ENCODE measurements at regions not wholly inside any gene's neighbourhood (a gene's known extent, or its start where the extent isn't known, plus 50 kb on each side); places are given as distances from the start of the nearest gene placed in this dataset.
"Not testable (repeated sequence)": the region's sequence is repeated elsewhere in the genome, so short reads cannot be mapped to it uniquely, and the experiment has no call there.

GRCh38 chr5:35561396-35561795 lies 56.3 kb upstream of the SPEF2 start:
- DNase-seq (ENCODE audit: low read depth in 4 of 4, low spot score in 1 of 4): no peak

DNA sequence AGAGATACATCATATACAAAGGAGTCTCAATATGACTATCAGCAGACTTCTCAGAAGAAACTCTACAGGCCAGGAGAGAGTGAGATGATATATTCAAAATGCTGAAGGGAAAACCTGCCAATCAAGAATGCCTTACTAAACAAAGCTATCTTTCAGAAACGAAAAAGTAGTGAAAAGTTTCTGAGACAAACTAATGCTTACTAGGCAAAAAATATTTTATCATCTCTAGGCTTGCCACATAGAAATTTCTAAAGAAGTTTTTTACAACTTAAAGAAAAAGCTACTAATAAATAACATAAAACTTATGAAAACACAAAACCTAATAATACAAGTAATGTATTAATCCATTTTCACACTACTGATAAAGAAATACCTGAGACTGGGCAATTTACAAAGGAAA lies 59.9 kb upstream of the SPEF2 start:
- no peak for DNase-seq (ENCODE audit: low read depth in 4 of 4, low spot score in 1 of 4)

DNA sequence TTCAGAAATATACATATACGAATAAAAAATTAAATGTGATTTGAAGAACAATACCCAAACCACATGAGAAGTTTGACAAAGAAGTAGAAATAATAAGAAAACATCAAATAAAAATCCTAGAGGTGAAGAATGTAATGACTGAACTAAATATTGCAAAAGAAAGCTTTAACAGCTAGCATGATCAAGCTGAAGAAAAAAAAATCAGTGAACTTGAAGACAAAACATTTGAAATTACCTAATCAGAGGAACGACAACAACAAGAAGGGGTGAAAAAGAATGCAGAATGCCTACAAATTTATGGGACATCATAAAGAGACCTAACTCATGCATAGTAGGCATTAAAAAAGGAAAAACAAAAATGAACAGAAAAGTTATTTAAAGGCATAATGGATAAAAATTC lies 60.5 kb upstream of the SPEF2 start:
- DNase-seq (ENCODE audit: low read depth in 4 of 4, low spot score in 1 of 4): no peak

DNA sequence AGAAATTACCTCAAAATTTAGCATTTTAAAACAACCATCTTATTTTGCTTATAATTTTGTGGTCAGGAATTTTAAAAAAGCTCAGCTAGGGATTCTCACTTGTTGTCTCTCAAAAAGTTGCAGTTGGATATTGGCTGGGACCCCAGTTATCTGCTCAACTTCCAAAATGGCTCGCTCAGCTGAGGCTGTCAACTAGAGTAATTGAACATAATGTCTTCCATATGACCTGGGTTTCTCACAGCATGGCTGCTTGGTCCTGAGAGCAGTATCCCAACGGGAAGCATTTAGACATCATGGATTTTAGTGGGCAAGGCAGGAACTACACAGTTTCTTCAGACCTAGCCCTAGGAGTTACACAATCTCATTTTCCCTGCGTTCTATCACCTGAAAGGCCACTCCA lies 63.6 kb upstream of the SPEF2 start:
- no peak for DNase-seq (ENCODE audit: low read depth in 4 of 4, low spot score in 1 of 4)

DNA sequence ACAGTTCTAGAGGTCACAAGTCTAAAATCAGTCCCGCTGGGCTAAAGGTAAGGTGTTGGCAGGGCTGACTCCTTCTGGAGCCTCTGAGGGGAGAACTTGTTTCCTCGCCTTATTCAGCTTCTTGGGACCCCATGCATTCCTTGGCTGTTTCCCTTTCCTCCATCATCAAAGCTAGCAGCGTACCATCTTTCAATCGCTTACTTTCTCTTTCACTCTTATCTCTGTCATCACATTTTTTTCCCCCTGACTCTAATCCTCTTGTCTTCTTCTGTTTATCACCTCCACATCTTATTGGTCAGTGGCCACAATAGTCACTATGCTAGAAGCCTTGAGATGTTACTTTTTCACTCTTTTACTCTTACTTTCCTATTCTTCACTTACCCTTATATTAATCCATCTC lies 72.5 kb upstream of the SPEF2 start:
- no peak for DNase-seq (ENCODE audit: low read depth in 4 of 4, low spot score in 1 of 4)

DNA sequence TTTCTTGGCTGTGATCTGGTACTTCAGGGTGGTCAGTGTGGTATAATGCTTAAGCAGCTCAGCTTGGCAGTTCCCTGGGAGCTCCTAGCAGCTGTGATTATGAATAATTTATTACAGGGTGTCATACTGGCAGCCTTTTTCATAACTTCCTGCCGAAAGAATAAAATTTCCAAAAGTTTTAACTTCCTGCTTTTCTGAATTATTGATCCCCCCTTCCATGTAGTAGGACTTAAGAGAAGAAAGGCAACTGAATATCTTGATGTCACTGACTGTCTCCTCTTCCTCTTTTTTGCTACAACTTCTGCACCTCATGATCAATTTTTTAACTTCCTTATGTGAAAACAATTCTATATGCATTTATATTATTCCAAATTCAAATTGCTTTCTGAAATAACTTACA lies 74.3 kb upstream of the SPEF2 start:
- no peak for DNase-seq (ENCODE audit: low read depth in 4 of 4, low spot score in 1 of 4)

DNA sequence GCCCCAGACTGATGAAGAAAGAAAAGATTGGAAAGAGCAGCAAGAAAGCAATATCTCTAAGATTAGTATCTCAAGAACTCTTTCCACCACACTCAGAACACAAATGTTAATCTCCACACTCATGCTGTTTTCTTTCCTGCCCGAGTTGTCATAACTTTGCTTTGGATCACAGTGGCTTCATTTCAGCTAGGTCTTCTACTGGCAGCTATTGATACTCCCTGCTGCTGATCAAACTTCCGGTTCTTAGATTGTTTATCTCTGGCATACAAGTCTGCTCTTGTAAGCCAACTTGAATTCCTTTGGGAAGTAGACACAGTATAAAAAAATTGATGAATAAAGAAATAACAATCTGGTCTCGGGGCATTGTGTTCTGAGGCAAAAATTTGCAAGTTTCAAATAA lies 77.7 kb upstream of the SPEF2 start:
- DNase-seq (ENCODE audit: low read depth in 4 of 4, low spot score in 1 of 4): no peak

GRCh38 chr5:35538198-35538931 lies 79.3 kb upstream of the SPEF2 start:
- no peak for DNase-seq (ENCODE audit: low read depth in 4 of 4, low spot score in 1 of 4)

DNA sequence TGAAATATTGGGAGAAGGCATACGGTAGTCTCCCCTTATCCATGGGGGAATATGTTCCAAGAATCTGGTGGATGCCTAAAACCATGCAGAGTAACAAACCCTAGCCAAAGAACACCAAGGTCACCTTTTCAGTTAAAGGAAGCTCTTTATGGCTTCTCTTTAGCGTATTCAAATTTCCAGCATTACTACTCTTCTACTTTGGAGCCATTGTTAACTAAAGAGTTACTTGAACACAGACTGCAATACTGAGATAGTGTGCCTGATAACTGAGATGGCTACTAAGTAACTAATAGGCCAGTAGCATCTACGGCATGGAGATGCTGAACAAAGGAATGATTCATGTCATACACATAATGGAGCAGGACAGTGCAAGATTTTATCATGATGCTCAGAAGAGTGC lies 84.5 kb upstream of the SPEF2 start:
- DNase-seq (ENCODE audit: low read depth in 4 of 4, low spot score in 1 of 4): no peak

GRCh38 chr5:35531553-35531952 lies 86.1 kb upstream of the SPEF2 start:
- DNase-seq (ENCODE audit: low read depth in 4 of 4, low spot score in 1 of 4): not testable (repeated sequence)

- no peak for DNase-seq (ENCODE audit: low read depth in 4 of 4, low spot score in 1 of 4)
Measured at GRCh38 chr5:35518104-35518503, 99.6 kb upstream of the SPEF2 start.

DNA sequence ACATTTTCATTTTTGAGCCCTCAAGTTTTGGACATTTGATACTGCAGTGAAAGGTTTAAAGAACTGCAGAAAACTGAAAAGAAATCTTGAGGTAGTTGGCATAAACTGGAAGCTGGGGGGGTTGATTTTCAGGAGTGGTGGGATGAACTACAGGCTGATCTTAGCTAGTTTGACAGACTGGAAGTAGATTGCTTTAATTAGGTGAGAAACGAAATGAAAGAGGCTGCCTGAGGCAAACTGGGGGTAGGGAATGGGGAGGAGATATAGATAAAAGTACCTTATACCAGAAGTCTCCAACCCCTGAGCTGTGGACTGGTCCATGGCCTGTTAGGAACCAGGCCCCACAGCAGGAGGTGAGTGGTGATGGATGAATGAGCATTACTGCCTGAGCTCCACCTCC lies 101.4 kb upstream of the SPEF2 start:
- DNase-seq (ENCODE audit: low read depth in 4 of 4, low spot score in 1 of 4): no peak

DNA sequence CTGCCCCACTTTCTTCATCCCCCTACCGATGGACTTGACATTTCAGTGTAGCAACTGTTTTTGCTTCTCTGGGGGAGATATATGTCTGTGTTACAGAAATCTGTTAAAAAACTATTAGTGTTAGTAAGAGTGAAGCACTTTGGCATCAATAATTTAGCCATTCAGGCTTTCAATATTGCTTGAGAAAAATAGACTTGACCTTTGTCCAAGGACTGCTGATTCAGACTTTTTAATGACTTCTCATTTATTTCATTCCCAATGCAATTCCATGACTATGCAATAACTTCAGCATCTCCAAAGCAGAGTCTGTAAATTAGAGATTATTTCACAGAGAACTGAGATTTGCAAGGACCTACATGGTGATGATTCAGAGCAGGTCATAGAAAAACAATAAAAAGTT lies 104.1 kb upstream of the SPEF2 start:
- DNase-seq (ENCODE audit: low read depth in 4 of 4, low spot score in 1 of 4): no peak

DNA sequence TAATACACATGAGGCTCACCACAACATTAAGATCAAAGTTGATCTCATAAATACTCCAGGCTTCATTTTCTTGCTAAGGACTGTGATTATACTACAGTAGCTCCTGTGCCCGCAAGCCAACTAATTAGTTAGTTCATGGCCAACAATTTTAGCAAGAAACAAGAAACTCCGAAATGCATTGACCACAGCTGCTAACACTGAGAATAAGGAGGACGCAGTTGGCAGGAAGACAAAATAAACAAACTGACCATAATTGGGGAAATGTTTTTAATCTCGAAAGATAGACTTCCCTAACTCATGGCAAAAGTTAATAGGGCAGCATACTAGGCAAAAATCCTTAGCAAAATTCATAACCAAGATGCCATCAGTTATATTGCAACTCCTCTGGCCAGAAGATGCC lies 115.5 kb upstream of the SPEF2 start:
- DNase-seq (ENCODE audit: low read depth in 4 of 4, low spot score in 1 of 4): no peak

GRCh38 chr5:35488791-35489190 lies 128.9 kb upstream of the SPEF2 start:
- DNase-seq (ENCODE audit: low read depth in 4 of 4, low spot score in 1 of 4): no peak

DNA sequence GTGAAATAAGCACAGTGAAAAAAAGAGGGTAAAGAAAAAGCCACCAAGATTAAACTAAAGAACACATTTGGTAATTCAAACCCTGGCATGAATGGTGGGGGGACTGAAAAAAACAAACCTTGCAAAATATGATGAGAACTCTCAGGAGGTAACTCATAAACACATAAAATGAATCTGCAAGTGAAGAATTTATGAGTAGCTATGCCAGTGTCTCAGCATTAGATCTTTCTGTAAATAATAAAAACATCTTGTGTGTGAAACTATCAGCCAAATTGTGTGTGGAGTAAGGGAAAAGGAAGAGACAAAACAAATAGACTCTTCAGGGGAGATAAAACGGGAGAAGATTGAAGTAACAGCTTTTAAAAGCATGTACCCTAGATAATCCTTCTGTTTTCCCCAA lies 129.6 kb upstream of the SPEF2 start:
- DNase-seq (ENCODE audit: low read depth in 4 of 4, low spot score in 1 of 4): no peak

DNA sequence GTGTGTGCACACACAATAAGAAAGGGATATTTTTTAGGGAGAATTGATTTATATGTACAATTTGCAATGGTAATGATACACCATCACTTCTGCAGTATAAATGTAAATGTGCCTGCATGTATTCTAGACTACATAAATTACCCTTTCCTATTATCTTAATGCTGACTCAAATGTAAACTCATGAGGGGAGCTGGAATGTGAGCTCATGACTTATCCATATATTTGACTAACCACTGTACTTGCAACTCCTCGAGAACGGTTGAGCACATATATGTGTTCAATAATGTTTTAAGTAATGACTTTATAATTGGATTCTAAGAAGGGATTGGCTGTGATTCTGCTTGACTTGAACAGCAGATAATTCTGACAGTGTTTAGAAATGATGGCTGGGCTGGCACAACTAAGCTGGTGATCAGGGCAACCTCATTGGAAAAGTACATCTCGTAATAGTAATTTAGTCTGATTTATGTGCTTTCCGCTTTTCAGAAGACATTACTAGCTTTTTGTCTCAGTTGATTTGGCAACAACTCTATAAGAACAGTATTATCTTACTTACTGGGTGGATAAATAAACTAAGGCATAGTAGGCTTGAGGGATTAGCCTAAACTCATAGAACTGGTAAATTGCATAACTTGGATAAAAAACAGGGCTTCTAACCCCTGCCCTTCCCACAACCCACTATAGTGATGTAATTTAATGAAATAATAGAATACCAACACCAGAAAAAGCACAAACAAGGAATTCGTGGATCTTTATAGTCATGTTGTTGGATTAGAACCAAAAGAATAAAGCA lies 130.2 kb upstream of the SPEF2 start:
- no peak for DNase-seq (ENCODE audit: low read depth in 4 of 4, low spot score in 1 of 4)

DNA sequence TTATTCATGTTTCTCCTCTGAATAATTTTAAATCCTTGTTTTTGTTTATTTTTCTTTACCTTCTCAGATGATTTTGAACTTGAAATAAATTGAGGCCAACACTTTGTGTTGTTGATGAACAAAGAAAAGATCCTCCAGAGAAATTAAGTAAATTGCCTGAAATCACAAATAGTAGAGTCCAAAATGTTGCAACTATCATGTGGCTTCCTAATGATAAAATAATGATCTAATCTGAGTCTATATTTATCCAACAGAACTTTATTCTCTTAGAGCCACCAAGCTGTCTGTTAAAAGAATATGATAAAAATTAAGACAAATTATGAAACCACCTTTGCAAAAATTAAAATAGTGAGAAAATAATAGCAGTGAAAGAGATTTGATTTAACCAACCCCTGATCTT lies 132.2 kb upstream of the SPEF2 start:
- DNase-seq (ENCODE audit: low read depth in 4 of 4, low spot score in 1 of 4): no peak

DNA sequence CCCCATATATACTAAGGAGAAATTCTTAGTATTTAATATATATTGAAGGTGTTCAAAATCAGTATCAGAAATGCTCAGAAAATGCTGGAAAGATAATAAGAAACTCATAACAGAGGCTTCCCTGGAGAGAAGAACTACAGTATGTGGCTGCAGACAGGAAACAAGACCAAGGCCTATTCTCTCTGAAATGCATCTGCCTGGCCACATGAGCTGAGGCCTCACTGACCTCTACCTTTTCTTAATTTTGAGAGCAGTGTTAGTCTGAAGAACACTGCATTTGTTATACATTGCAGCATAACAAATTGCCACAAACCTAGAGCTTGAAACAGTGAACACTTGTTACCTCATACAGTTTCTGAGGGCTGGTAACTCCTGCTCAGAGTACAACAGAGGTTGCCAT lies 133.4 kb upstream of the SPEF2 start:
- no peak for DNase-seq (ENCODE audit: low read depth in 4 of 4, low spot score in 1 of 4)

DNA sequence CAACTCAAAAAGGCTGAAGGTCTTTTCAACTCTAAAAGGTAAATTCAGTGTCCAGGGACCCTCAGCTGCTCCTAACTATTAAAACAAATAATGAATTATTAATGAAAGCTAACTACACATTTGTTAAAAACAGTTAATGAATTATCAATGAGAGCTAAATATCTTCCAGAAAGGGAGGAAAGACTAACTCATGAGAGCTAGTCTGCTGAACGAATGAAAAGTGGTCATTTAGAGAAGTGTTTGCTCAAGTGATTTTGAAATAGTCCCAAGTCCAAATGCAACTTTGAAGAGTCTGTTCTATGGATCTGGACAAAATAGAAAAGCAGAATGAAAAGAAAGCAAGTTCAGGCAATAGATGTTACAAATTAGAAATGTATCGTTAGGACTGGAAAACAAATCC lies 133.9 kb upstream of the SPEF2 start:
- DNase-seq (ENCODE audit: low read depth in 4 of 4, low spot score in 1 of 4): no peak

- DNase-seq (ENCODE audit: low read depth in 4 of 4, low spot score in 1 of 4): no peak
Measured at GRCh38 chr5:35483191-35483590, 134.5 kb upstream of the SPEF2 start.

- DNase-seq (ENCODE audit: low read depth in 4 of 4, low spot score in 1 of 4): no peak
Measured at GRCh38 chr5:35482167-35482755, 135.4 kb upstream of the SPEF2 start.

All from stimulated activated CD4-positive, alpha-beta T cell treated with anti-CD3 and anti-CD28 coated beads, Interleukin-1b, Interleukin-23, amount 100 ng/mL, for 24 hours (primary cell).